HK-2 (cell line): ENCODE measurements at regions not wholly inside any gene's neighbourhood (a gene's known extent, or its start where the extent isn't known, plus 50 kb on each side); places are given as distances from the start of the nearest gene placed in this dataset.
"Not testable (repeated sequence)": the region's sequence is repeated elsewhere in the genome, so short reads cannot be mapped to it uniquely, and the experiment has no call there.

Experiments
- DNase-seq: peaks from one replicate; pipeline ENCODE4 v3.0.0-alpha.2; 2018; ENCODE audit not compliant: unreplicated experiment

GRCh38 chr2:138312061-138312460 lies 189.5 kb upstream of the SPOPL start:
- DNase-seq = no peak

GRCh38 chr2:138315619-138316018 lies 186.0 kb upstream of the SPOPL start:
- not testable (repeated sequence) for DNase-seq

GRCh38 chr2:138319616-138320015 lies 182.0 kb upstream of the SPOPL start:
- DNase-seq = no peak

- no peak for DNase-seq
Measured at GRCh38 chr2:138321458-138321857, 180.1 kb upstream of the SPOPL start.

- DNase-seq = no peak
Measured at GRCh38 chr2:138323382-138324067, 178.0 kb upstream of the SPOPL start.

- DNase-seq = no peak
Measured at GRCh38 chr2:138324068-138324771, 177.3 kb upstream of the SPOPL start.

GRCh38 chr2:138327967-138328366 lies 173.6 kb upstream of the SPOPL start:
- no peak for DNase-seq

GRCh38 chr2:138329162-138329561 lies 172.4 kb upstream of the SPOPL start:
- no peak for DNase-seq

- DNase-seq = no peak
Measured at GRCh38 chr2:138329591-138329990, 172.0 kb upstream of the SPOPL start.

- DNase-seq = no peak
Measured at GRCh38 chr2:138333121-138333520, 168.4 kb upstream of the SPOPL start.

GRCh38 chr2:138333677-138334076 lies 167.9 kb upstream of the SPOPL start:
- no peak for DNase-seq

GRCh38 chr2:138334323-138334722 lies 167.2 kb upstream of the SPOPL start:
- no peak for DNase-seq

- DNase-seq = no peak
Measured at GRCh38 chr2:138335036-138335435, 166.5 kb upstream of the SPOPL start.

GRCh38 chr2:138336146-138336545 lies 165.4 kb upstream of the SPOPL start:
- DNase-seq = no peak

- no peak for DNase-seq
Measured at GRCh38 chr2:138355244-138355643, 146.3 kb upstream of the SPOPL start.

- no peak for DNase-seq
Measured at GRCh38 chr2:138356178-138356577, 145.4 kb upstream of the SPOPL start.

- no peak for DNase-seq
Measured at GRCh38 chr2:138359532-138359931, 142.0 kb upstream of the SPOPL start.

- no peak for DNase-seq
Measured at GRCh38 chr2:138364554-138365162, 136.9 kb upstream of the SPOPL start.

GRCh38 chr2:138365581-138365980 lies 136.0 kb upstream of the SPOPL start:
- DNase-seq = no peak

GRCh38 chr2:138369856-138370255 lies 131.7 kb upstream of the SPOPL start:
- DNase-seq = no peak

- no peak for DNase-seq
Measured at GRCh38 chr2:138373993-138374408, 127.6 kb upstream of the SPOPL start.

GRCh38 chr2:138381373-138381772 lies 120.2 kb upstream of the SPOPL start:
- no peak for DNase-seq

GRCh38 chr2:138382672-138383071 lies 118.9 kb upstream of the SPOPL start:
- no peak for DNase-seq
